ENCODE measurements at regions not wholly inside any gene's neighbourhood (a gene's known extent, or its start where the extent isn't known, plus 50 kb on each side); places are given as distances from the start of the nearest gene placed in this dataset.

GRCh38 chr11:110377434-110377833 lies 52.3 kb upstream of the FDX1 start:
- H3K9me3 ChIP-seq (ENCODE audit: control insufficient read depth, low read depth, low read length) = no peaks in the 10 kb centered on the region
- H3K9ac ChIP-seq (ENCODE audit: control insufficient read depth, extremely low read depth, insufficient read depth, low read length) = no peak overlapping the region
- dilution Hi-C loops (cut with MboI; ENCODE audit: extremely low pct_ligation_motif_present, low sequenced_read_pairs) = no loop called here
- H3K9me1 ChIP-seq (ENCODE audit: control insufficient read depth, extremely low read depth, insufficient read depth, low read length) = no peaks in the 10 kb centered on the region
- H4K20me1 ChIP-seq (ENCODE audit: control insufficient read depth, extremely low read depth, insufficient read depth, low read length) = no peaks in the 10 kb centered on the region
- H3K4me3 ChIP-seq (ENCODE audit: control insufficient read depth in 2 of 3, extremely low read depth in 1 of 3, insufficient read depth in 2 of 3, low read depth in 1 of 3, low read length in 3 of 3) = no peak overlapping the region
- no peaks in the 10 kb centered on the region for H3K79me2 ChIP-seq (ENCODE audit: control insufficient read depth, insufficient read depth, low read length)
- DNase-seq (ENCODE audit: low read depth, low spot score) = no peak
- no peaks in the 10 kb centered on the region for H3K27me3 ChIP-seq (ENCODE audit: control insufficient read depth, extremely low read depth, insufficient read depth, low read length)
- peaks cover 5% of the 10 kb centered on the region for H3K4me1 ChIP-seq (ENCODE audit: control insufficient read depth, extremely low read depth, insufficient read depth, low read length)
- TF ChIP-seq CTCF (optimal IDR thresholded peaks at IDR 0.05 in 1 of 3, IDR thresholded peaks at IDR 0.05 in 1 of 3, conservative IDR thresholded peaks at IDR 0.05 in 1 of 3; ENCODE audit: extremely low read depth in 1 of 3, insufficient read depth in 2 of 3, low read length in 3 of 3) = no peak
- TF ChIP-seq EZH2 (IDR thresholded peaks at IDR 0.05; ENCODE audit: low read length) = no peak
- no peak for FAIRE-seq
- no peak overlapping the region for H2AFZ ChIP-seq (ENCODE audit: control insufficient read depth, low read length)
- H3K4me2 ChIP-seq (ENCODE audit: control insufficient read depth, extremely low read depth, insufficient read depth, low read depth, low read length) = no peak overlapping the region
- no peak overlapping the region for H3K27ac ChIP-seq (ENCODE audit: control insufficient read depth, insufficient read depth, low read length)
- no peaks in the 10 kb centered on the region for H3K36me3 ChIP-seq (ENCODE audit: control insufficient read depth in 2 of 2, extremely low read depth in 1 of 2, insufficient read depth in 2 of 2, low read length in 2 of 2)

- no peak for FAIRE-seq
- H3K36me3 ChIP-seq (ENCODE audit: control insufficient read depth in 2 of 2, extremely low read depth in 1 of 2, insufficient read depth in 2 of 2, low read length in 2 of 2) = no peaks in the 10 kb centered on the region
- dilution Hi-C loops (cut with MboI; ENCODE audit: extremely low pct_ligation_motif_present, low sequenced_read_pairs) = no loop called here
- no peaks in the 10 kb centered on the region for H3K4me1 ChIP-seq (ENCODE audit: control insufficient read depth, extremely low read depth, insufficient read depth, low read length)
- H4K20me1 ChIP-seq (ENCODE audit: control insufficient read depth, extremely low read depth, insufficient read depth, low read length) = no peaks in the 10 kb centered on the region
- DNase-seq (ENCODE audit: low read depth, low spot score) = no peak
- no peaks in the 10 kb centered on the region for H3K27me3 ChIP-seq (ENCODE audit: control insufficient read depth, extremely low read depth, insufficient read depth, low read length)
- no peak overlapping the region for H3K4me3 ChIP-seq (ENCODE audit: control insufficient read depth in 2 of 3, extremely low read depth in 1 of 3, insufficient read depth in 2 of 3, low read depth in 1 of 3, low read length in 3 of 3)
- H3K9me1 ChIP-seq (ENCODE audit: control insufficient read depth, extremely low read depth, insufficient read depth, low read length) = no peaks in the 10 kb centered on the region
- no peaks in the 10 kb centered on the region for H3K79me2 ChIP-seq (ENCODE audit: control insufficient read depth, insufficient read depth, low read length)
- H3K4me2 ChIP-seq (ENCODE audit: control insufficient read depth, extremely low read depth, insufficient read depth, low read depth, low read length) = no peak overlapping the region
- H3K9me3 ChIP-seq (ENCODE audit: control insufficient read depth, low read depth, low read length) = no peaks in the 10 kb centered on the region
- TF ChIP-seq EZH2 (IDR thresholded peaks at IDR 0.05; ENCODE audit: low read length) (no peak), CTCF (optimal IDR thresholded peaks at IDR 0.05 in 1 of 3, IDR thresholded peaks at IDR 0.05 in 1 of 3, conservative IDR thresholded peaks at IDR 0.05 in 1 of 3; ENCODE audit: extremely low read depth in 1 of 3, insufficient read depth in 2 of 3, low read length in 3 of 3) (no peak)
- H3K27ac ChIP-seq (ENCODE audit: control insufficient read depth, insufficient read depth, low read length) = no peak overlapping the region
- H2AFZ ChIP-seq (ENCODE audit: control insufficient read depth, low read length) = no peak overlapping the region
- no peak overlapping the region for H3K9ac ChIP-seq (ENCODE audit: control insufficient read depth, extremely low read depth, insufficient read depth, low read length)
These were observed 50.5 kb upstream of the FDX1 start for GRCh38 chr11:110379261-110379660.

Data from keratinocyte (primary cell).